ENCODE measurements at regions not wholly inside any gene's neighbourhood (a gene's known extent, or its start where the extent isn't known, plus 50 kb on each side); places are given as distances from the start of the nearest gene placed in this dataset.

GRCh38 chr2:139124271-139124670, 344.1 kb upstream of the NXPH2 start:
- TF ChIP-seq CTCF (IDR thresholded peaks at IDR 0.05; ENCODE audit: low read length) (no peak), EZH2 (IDR thresholded peaks at IDR 0.05; ENCODE audit: borderline replicate concordance, low read length) (no peak)

Measured in OCI-LY1 (cell line).